Activated naive CD4-positive, alpha-beta T cell treated with Interleukin-2 at 50 U/mL for 16 hours (primary cell): ENCODE measurements at regions not wholly inside any gene's neighbourhood (a gene's known extent, or its start where the extent isn't known, plus 50 kb on each side); places are given as distances from the start of the nearest gene placed in this dataset.
"Not testable (repeated sequence)": the region's sequence is repeated elsewhere in the genome, so short reads cannot be mapped to it uniquely, and the experiment has no call there.

ENCODE experiments used
- DNase-seq: peaks from one replicate; pipeline ENCODE4 v3.0.0-alpha.2; 2020

- DNase-seq = no peak
Observed at GRCh38 chr1:200316148-200316803, 93.6 kb downstream of the ZNF281 start.

- DNase-seq = no peak
Observed at GRCh38 chr1:200314085-200314750, 95.6 kb downstream of the ZNF281 start.

- no peak for DNase-seq
Observed at GRCh38 chr1:200311256-200311655, 98.6 kb downstream of the ZNF281 start.

GRCh38 chr1:200310824-200311223, 99.0 kb downstream of the ZNF281 start:
- no peak for DNase-seq

GRCh38 chr1:200307755-200308066, 102.1 kb downstream of the ZNF281 start:
- DNase-seq = no peak

- DNase-seq = no peak
Observed at GRCh38 chr1:200306944-200307754, 102.7 kb downstream of the ZNF281 start.

GRCh38 chr1:200305806-200306205, 104.0 kb downstream of the ZNF281 start:
- DNase-seq = no peak

GRCh38 chr1:200304171-200304570, 105.7 kb downstream of the ZNF281 start:
- DNase-seq = no peak

- no peak for DNase-seq
Observed at GRCh38 chr1:200302921-200303290, 106.9 kb downstream of the ZNF281 start.

- DNase-seq = peak; percentile 65
Observed at GRCh38 chr1:200302192-200302920, 107.5 kb downstream of the ZNF281 start.

GRCh38 chr1:200301152-200301551, 108.7 kb downstream of the ZNF281 start:
- DNase-seq = no peak

- no peak for DNase-seq
Observed at GRCh38 chr1:200299571-200299970, 110.3 kb downstream of the ZNF281 start.

- DNase-seq = no peak
Observed at GRCh38 chr1:200298242-200298641, 111.6 kb downstream of the ZNF281 start.

GRCh38 chr1:200296091-200296661, 113.7 kb downstream of the ZNF281 start:
- no peak for DNase-seq

GRCh38 chr1:200294241-200294640, 115.6 kb downstream of the ZNF281 start:
- no peak for DNase-seq

- DNase-seq = no peak
Observed at GRCh38 chr1:200292699-200293098, 117.1 kb downstream of the ZNF281 start.

- DNase-seq = no peak
Observed at GRCh38 chr1:200291106-200291505, 118.7 kb downstream of the ZNF281 start.

GRCh38 chr1:200290010-200290685, 119.7 kb downstream of the ZNF281 start:
- DNase-seq = no peak

- no peak for DNase-seq
Observed at GRCh38 chr1:200288226-200288625, 121.6 kb downstream of the ZNF281 start.

- not testable (repeated sequence) for DNase-seq
Observed at GRCh38 chr1:200284236-200284635, 125.6 kb downstream of the ZNF281 start.

GRCh38 chr1:200282497-200283122, 127.2 kb downstream of the ZNF281 start:
- DNase-seq = no peak
